ENCODE measurements at regions not wholly inside any gene's neighbourhood (a gene's known extent, or its start where the extent isn't known, plus 50 kb on each side); places are given as distances from the start of the nearest gene placed in this dataset.
"Not testable (repeated sequence)": the region's sequence is repeated elsewhere in the genome, so short reads cannot be mapped to it uniquely, and the experiment has no call there.

DNA sequence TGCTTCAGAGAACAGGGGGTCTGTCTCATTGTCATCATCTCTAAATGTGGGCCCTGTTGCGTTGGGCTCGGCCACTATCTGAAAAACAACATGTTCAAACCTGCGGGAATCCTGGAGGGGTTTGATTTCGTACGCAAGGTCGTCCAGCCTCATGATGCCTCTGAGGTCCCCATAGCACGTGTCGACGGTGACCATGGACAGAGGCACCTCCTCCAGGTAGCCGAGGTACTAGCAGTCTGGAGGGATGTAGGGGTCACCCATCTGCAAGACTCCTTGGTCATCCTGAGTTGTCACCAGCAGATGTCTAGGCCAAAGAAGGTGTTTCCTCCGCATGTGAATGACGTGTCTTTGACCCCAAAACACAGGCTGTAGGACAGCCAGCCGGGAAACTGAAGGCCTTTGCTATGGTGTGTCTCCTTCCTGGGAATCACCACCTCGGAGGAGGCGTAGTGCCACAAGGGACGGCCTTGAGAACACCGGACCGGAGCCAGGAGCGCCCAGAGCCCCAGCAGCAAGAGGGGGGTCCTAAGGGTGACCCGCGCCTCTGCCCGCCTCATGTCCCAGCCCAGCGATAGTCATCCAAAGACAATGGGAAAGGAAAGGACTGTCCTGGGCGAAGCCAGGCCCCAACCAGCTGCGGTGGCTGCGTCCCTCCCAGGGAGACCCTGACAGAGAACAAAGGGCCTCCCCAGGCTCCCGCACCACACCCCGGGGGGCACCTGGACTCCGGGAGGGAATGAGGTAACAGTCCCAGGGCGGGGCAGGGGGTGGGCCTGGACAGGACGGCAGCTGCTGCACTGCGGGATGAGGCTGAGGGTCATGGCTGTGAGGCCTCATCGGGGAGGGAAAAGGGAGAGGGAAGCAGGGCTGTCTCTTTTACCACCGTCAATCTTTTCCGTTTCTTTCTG, 445.5 kb downstream of the TMEM121 start:
- TF ChIP-seq CTCF (IDR thresholded peaks at IDR 0.05), result no peak
- Mint-ChIP-seq H3K4me3 (ENCODE audit: unreplicated experiment) (no peak overlapping the region), H3K27ac (ENCODE audit: unreplicated experiment) (no peak overlapping the region), H3K9me3 (ENCODE audit: unreplicated experiment) (peaks cover 51% of the 10 kb centered on the region), H3K27me3 (ENCODE audit: unreplicated experiment) (no peaks in the 10 kb centered on the region), H3K36me3 (ENCODE audit: unreplicated experiment) (no peaks in the 10 kb centered on the region), H3K4me1 (ENCODE audit: unreplicated experiment) (no peaks in the 10 kb centered on the region)
- no peak for DNase-seq (ENCODE audit: extremely low spot score, unreplicated experiment)

DNA sequence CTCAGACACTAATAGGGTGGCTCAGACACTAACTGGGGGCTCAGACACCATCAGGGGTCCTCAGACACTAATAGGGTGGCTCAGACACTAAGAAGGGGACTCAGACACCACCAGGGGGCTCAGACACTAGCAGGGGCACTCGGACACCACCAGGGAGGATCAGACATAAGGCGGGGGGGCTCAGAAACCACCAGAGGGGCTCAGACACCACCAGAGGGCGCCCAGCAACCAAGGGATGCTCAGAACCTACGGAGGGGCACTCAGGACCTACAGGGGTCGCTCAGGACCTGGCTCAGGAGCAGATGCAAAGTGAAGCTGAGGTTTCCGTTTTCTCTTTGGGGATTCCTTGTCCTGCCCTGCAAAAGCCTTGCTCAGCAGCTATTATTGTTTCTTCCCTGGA, 448.5 kb downstream of the TMEM121 start:
- TF ChIP-seq CTCF (IDR thresholded peaks at IDR 0.05), result no peak
- Mint-ChIP-seq H3K27ac (ENCODE audit: unreplicated experiment) (no peak overlapping the region), H3K36me3 (ENCODE audit: unreplicated experiment) (no peaks in the 10 kb centered on the region), H3K9me3 (ENCODE audit: unreplicated experiment) (peaks cover 65% of the 10 kb centered on the region), H3K4me3 (ENCODE audit: unreplicated experiment) (no peak overlapping the region), H3K27me3 (ENCODE audit: unreplicated experiment) (no peaks in the 10 kb centered on the region), H3K4me1 (ENCODE audit: unreplicated experiment) (no peaks in the 10 kb centered on the region)
- DNase-seq (ENCODE audit: extremely low spot score, unreplicated experiment), result no peak

DNA sequence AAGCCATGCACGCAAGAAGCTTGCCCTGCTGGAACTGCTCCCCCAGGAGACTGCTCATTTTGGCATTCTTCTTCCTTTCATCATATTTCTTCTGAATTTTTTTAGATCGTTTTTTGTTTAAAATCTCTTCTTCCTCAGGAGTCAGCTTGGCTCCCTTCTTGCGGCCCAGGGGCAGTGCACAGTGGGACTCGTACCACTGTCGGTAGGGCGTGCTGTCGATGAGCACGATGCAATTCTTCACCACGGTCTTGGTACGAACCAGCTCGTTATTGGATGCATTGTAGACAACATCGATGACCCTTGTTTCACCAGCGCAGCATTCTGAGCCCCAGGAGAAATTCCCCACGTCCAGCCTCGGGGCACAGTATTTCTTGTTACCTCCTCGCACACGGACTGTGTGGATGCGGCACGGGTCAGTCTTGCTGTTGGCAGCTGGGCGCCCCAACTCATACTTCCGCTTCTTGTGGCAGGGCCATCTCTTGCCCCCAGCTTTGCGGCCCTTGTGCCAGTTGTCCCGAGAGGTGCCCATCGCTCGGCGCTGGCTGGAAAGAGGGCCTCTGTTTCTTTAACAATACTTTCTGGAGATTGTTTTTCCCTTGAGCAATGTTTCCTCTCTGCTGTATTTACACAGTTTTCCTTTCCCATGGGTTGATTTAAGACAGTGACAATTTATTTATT, 452.4 kb downstream of the TMEM121 start:
- H3K36me3 Mint-ChIP-seq (ENCODE audit: unreplicated experiment), result no peaks in the 10 kb centered on the region
- H3K9me3 Mint-ChIP-seq (ENCODE audit: unreplicated experiment), result peaks cover 69% of the 10 kb centered on the region
- no peaks in the 10 kb centered on the region for H3K4me1 Mint-ChIP-seq (ENCODE audit: unreplicated experiment)
- H3K27me3 Mint-ChIP-seq (ENCODE audit: unreplicated experiment), result no peaks in the 10 kb centered on the region
- no peak overlapping the region for H3K27ac Mint-ChIP-seq (ENCODE audit: unreplicated experiment)
- no peak for TF ChIP-seq CTCF (IDR thresholded peaks at IDR 0.05)
- no peak overlapping the region for H3K4me3 Mint-ChIP-seq (ENCODE audit: unreplicated experiment)
- no peak for DNase-seq (ENCODE audit: extremely low spot score, unreplicated experiment)

GRCh38 chr14:105979446-105979845, 453.1 kb downstream of the TMEM121 start:
- no peaks in the 10 kb centered on the region for H3K36me3 Mint-ChIP-seq (ENCODE audit: unreplicated experiment)
- H3K4me3 Mint-ChIP-seq (ENCODE audit: unreplicated experiment), result no peak overlapping the region
- H3K4me1 Mint-ChIP-seq (ENCODE audit: unreplicated experiment), result no peaks in the 10 kb centered on the region
- peaks cover 66% of the 10 kb centered on the region for H3K9me3 Mint-ChIP-seq (ENCODE audit: unreplicated experiment)
- H3K27ac Mint-ChIP-seq (ENCODE audit: unreplicated experiment), result no peak overlapping the region
- no peak for TF ChIP-seq CTCF (IDR thresholded peaks at IDR 0.05)
- no peaks in the 10 kb centered on the region for H3K27me3 Mint-ChIP-seq (ENCODE audit: unreplicated experiment)
- no peak for DNase-seq (ENCODE audit: extremely low spot score, unreplicated experiment)

GRCh38 chr14:105980224-105980623, 453.8 kb downstream of the TMEM121 start:
- H3K4me1 Mint-ChIP-seq (ENCODE audit: unreplicated experiment), result no peaks in the 10 kb centered on the region
- peaks cover 72% of the 10 kb centered on the region for H3K9me3 Mint-ChIP-seq (ENCODE audit: unreplicated experiment)
- no peak overlapping the region for H3K27ac Mint-ChIP-seq (ENCODE audit: unreplicated experiment)
- H3K4me3 Mint-ChIP-seq (ENCODE audit: unreplicated experiment), result no peak overlapping the region
- no peaks in the 10 kb centered on the region for H3K27me3 Mint-ChIP-seq (ENCODE audit: unreplicated experiment)
- no peak for TF ChIP-seq CTCF (IDR thresholded peaks at IDR 0.05)
- H3K36me3 Mint-ChIP-seq (ENCODE audit: unreplicated experiment), result no peaks in the 10 kb centered on the region
- DNase-seq (ENCODE audit: extremely low spot score, unreplicated experiment), result no peak

DNA sequence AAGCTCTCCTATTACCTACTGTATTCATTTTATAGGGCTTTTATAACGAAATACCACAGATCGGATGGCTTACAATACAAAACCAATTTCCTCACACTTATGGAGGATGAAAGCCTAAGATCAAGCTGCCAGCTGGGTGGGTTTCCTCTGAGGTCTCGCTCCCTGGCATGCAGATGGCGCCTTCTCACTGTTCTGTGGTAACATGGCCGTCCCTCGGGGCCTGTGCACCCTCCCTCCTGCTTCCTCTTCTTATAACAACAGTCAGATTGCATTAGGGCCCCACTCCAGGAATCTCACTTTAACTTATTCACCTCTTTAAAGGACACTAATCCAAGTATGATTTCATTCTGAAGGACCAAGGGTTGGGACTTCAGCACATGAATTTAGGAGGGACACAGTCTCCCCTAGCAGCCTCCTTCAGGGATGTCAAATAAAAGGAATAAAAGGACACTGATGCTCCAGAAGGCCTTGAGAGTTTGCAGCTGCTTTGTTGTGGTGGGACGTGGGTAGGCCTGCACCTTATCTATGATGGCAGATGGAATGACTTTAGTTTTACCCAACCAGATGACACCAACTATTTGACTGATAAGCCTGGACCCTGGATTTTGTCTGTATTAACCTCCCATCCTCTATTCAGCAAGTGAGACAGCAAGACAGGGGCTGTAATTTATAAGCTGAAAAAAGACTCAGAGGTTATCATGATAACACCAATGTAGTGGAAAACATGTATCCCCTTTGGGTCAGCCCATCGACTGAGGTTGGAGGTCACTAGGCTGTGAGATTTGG, 455.3 kb downstream of the TMEM121 start:
- peaks cover 62% of the 10 kb centered on the region for H3K9me3 Mint-ChIP-seq (ENCODE audit: unreplicated experiment)
- not testable (repeated sequence) for H3K36me3 Mint-ChIP-seq (ENCODE audit: unreplicated experiment); H3K27ac Mint-ChIP-seq (ENCODE audit: unreplicated experiment)

More for the DNA sequence above, 455.3 kb downstream of the TMEM121 start:
- not testable (repeated sequence) for DNase-seq (ENCODE audit: extremely low spot score, unreplicated experiment); H3K27me3 Mint-ChIP-seq (ENCODE audit: unreplicated experiment); H3K4me3 Mint-ChIP-seq (ENCODE audit: unreplicated experiment); H3K4me1 Mint-ChIP-seq (ENCODE audit: unreplicated experiment)

Measured in osteocyte (in vitro differentiated cells).